Activated naive CD4-positive, alpha-beta T cell treated with anti-CD3 and anti-CD28 coated beads, Interleukin-2, amount 10 ng/mL, durations not matched to agents 7 days and 5 days (primary cell): ENCODE measurements at regions not wholly inside any gene's neighbourhood (a gene's known extent, or its start where the extent isn't known, plus 50 kb on each side); places are given as distances from the start of the nearest gene placed in this dataset.

ENCODE experiments used
- CTCF ChIA-PET: fragments of 350-600 bp; sonication (Branson Sonifier 250); formaldehyde crosslinking; loops from one replicate; lab custom pipeline; 2021; ENCODE audit warnings: antibody characterized with exemption; lab: Charles Lee
- DNase-seq: peaks from one replicate; pipeline ENCODE4 v3.0.0-alpha.2; 2020
- H3K27ac Mint-ChIP-seq: one replicate; pipeline ENCODE4 v1.8.0; 2021; ENCODE audit warnings: mild to moderate bottlenecking, moderate library complexity, mixed read lengths
- H3K27me3 Mint-ChIP-seq: one replicate; pipeline ENCODE4 v1.8.0; 2021; ENCODE audit warnings: mild to moderate bottlenecking, mixed read lengths
- H3K36me3 Mint-ChIP-seq: one replicate; pipeline ENCODE4 v1.8.0; 2021; ENCODE audit warnings: mixed read lengths
- H3K4me1 Mint-ChIP-seq: one replicate; pipeline ENCODE4 v1.8.0; 2021; ENCODE audit warnings: mixed read lengths
- H3K4me3 Mint-ChIP-seq: one replicate; pipeline ENCODE4 v1.8.0; 2021; ENCODE audit warnings: mild to moderate bottlenecking, moderate library complexity, mixed read lengths
- H3K9me3 Mint-ChIP-seq: one replicate; pipeline ENCODE4 v1.8.0; 2021; ENCODE audit warnings: mixed read lengths

- no peaks in the 10 kb centered on the region for H3K27me3 Mint-ChIP-seq
- no peak for DNase-seq
- no peak overlapping the region for H3K27ac Mint-ChIP-seq
- no peaks in the 10 kb centered on the region for H3K36me3 Mint-ChIP-seq
- H3K9me3 Mint-ChIP-seq, result no peaks in the 10 kb centered on the region
- CTCF ChIA-PET, result no interaction called here
- H3K4me3 Mint-ChIP-seq, result no peak overlapping the region
- no peaks in the 10 kb centered on the region for H3K4me1 Mint-ChIP-seq
Observed at GRCh38 chr13:89749888-89750287, 1597.6 kb upstream of the MIR17HG start.

- Mint-ChIP-seq H3K4me3 (no peak overlapping the region), H3K27ac (no peak overlapping the region), H3K27me3 (no peaks in the 10 kb centered on the region), H3K36me3 (no peaks in the 10 kb centered on the region), H3K9me3 (no peaks in the 10 kb centered on the region), H3K4me1 (no peaks in the 10 kb centered on the region)
- CTCF ChIA-PET, result no interaction called here
- DNase-seq, result no peak
Observed at GRCh38 chr13:89750371-89750770, 1597.1 kb upstream of the MIR17HG start.

- H3K4me1 Mint-ChIP-seq, result no peaks in the 10 kb centered on the region
- CTCF ChIA-PET, result no interaction called here
- no peak overlapping the region for H3K27ac Mint-ChIP-seq
- H3K4me3 Mint-ChIP-seq, result no peak overlapping the region
- H3K27me3 Mint-ChIP-seq, result no peaks in the 10 kb centered on the region
- H3K36me3 Mint-ChIP-seq, result no peaks in the 10 kb centered on the region
- DNase-seq, result no peak
- peaks cover 3% of the 10 kb centered on the region for H3K9me3 Mint-ChIP-seq
Observed at GRCh38 chr13:89751432-89751930, 1596.0 kb upstream of the MIR17HG start.

- Mint-ChIP-seq H3K36me3 (no peaks in the 10 kb centered on the region), H3K27me3 (no peaks in the 10 kb centered on the region), H3K27ac (no peak overlapping the region), H3K4me3 (no peak overlapping the region), H3K4me1 (no peaks in the 10 kb centered on the region), H3K9me3 (peaks cover 3% of the 10 kb centered on the region)
- no peak for DNase-seq
- CTCF ChIA-PET, result no interaction called here
Observed at GRCh38 chr13:89752394-89752793, 1595.1 kb upstream of the MIR17HG start.

GRCh38 chr13:89755729-89756492 is 1591.6 kb upstream of the MIR17HG start:
- no peak overlapping the region for H3K27ac Mint-ChIP-seq
- CTCF ChIA-PET, result no interaction called here
- H3K36me3 Mint-ChIP-seq, result no peaks in the 10 kb centered on the region
- H3K27me3 Mint-ChIP-seq, result no peaks in the 10 kb centered on the region
- no peak for DNase-seq
- H3K9me3 Mint-ChIP-seq, result peaks cover 3% of the 10 kb centered on the region
- no peak overlapping the region for H3K4me3 Mint-ChIP-seq
- H3K4me1 Mint-ChIP-seq, result no peaks in the 10 kb centered on the region

GRCh38 chr13:89763005-89763404 is 1584.5 kb upstream of the MIR17HG start:
- CTCF ChIA-PET, result no interaction called here
- no peak for DNase-seq
- no peaks in the 10 kb centered on the region for H3K36me3 Mint-ChIP-seq
- H3K27me3 Mint-ChIP-seq, result no peaks in the 10 kb centered on the region
- H3K4me3 Mint-ChIP-seq, result no peak overlapping the region
- no peak overlapping the region for H3K27ac Mint-ChIP-seq
- H3K4me1 Mint-ChIP-seq, result no peaks in the 10 kb centered on the region
- H3K9me3 Mint-ChIP-seq, result peaks cover 4% of the 10 kb centered on the region

GRCh38 chr13:89783221-89783755 is 1564.2 kb upstream of the MIR17HG start:
- Mint-ChIP-seq H3K4me3 (no peak overlapping the region), H3K4me1 (no peaks in the 10 kb centered on the region), H3K9me3 (peaks cover 3% of the 10 kb centered on the region), H3K36me3 (no peaks in the 10 kb centered on the region), H3K27ac (no peak overlapping the region), H3K27me3 (no peaks in the 10 kb centered on the region)
- DNase-seq, result no peak
- CTCF ChIA-PET, result no interaction called here

- Mint-ChIP-seq H3K4me3 (no peak overlapping the region), H3K27me3 (no peaks in the 10 kb centered on the region), H3K27ac (no peak overlapping the region), H3K36me3 (no peaks in the 10 kb centered on the region), H3K9me3 (peaks cover 5% of the 10 kb centered on the region), H3K4me1 (no peaks in the 10 kb centered on the region)
- no peak for DNase-seq
- CTCF ChIA-PET, result no interaction called here
Observed at GRCh38 chr13:89784161-89784809, 1563.2 kb upstream of the MIR17HG start.

GRCh38 chr13:89786531-89786930 is 1561.0 kb upstream of the MIR17HG start:
- CTCF ChIA-PET, result no interaction called here
- H3K4me3 Mint-ChIP-seq, result no peak overlapping the region

GRCh38 chr13:89790696-89791095 is 1556.8 kb upstream of the MIR17HG start:
- no peaks in the 10 kb centered on the region for H3K27me3 Mint-ChIP-seq
- H3K27ac Mint-ChIP-seq, result no peak overlapping the region
- CTCF ChIA-PET, result no interaction called here
- H3K4me1 Mint-ChIP-seq, result no peaks in the 10 kb centered on the region
- DNase-seq, result no peak
- H3K4me3 Mint-ChIP-seq, result no peak overlapping the region
- peaks cover 2% of the 10 kb centered on the region for H3K9me3 Mint-ChIP-seq
- no peaks in the 10 kb centered on the region for H3K36me3 Mint-ChIP-seq

More at GRCh38 chr13:89786531-89786930, 1561.0 kb upstream of the MIR17HG start:
- Mint-ChIP-seq H3K36me3 (no peaks in the 10 kb centered on the region), H3K27me3 (no peaks in the 10 kb centered on the region), H3K4me1 (no peaks in the 10 kb centered on the region), H3K9me3 (peaks cover 2% of the 10 kb centered on the region), H3K27ac (no peak overlapping the region)
- no peak for DNase-seq

GRCh38 chr13:89791971-89792630 is 1555.4 kb upstream of the MIR17HG start:
- H3K9me3 Mint-ChIP-seq, result peaks cover 2% of the 10 kb centered on the region
- no peaks in the 10 kb centered on the region for H3K36me3 Mint-ChIP-seq
- no peak overlapping the region for H3K27ac Mint-ChIP-seq
- CTCF ChIA-PET, result no interaction called here
- H3K4me3 Mint-ChIP-seq, result no peak overlapping the region
- H3K4me1 Mint-ChIP-seq, result no peaks in the 10 kb centered on the region
- no peaks in the 10 kb centered on the region for H3K27me3 Mint-ChIP-seq
- DNase-seq, result no peak

GRCh38 chr13:89796196-89796595 is 1551.3 kb upstream of the MIR17HG start:
- Mint-ChIP-seq H3K4me1 (no peaks in the 10 kb centered on the region), H3K9me3 (peaks cover 5% of the 10 kb centered on the region), H3K4me3 (no peak overlapping the region), H3K27ac (no peak overlapping the region), H3K36me3 (no peaks in the 10 kb centered on the region), H3K27me3 (no peaks in the 10 kb centered on the region)
- CTCF ChIA-PET, result no interaction called here
- DNase-seq, result no peak

GRCh38 chr13:89803839-89804238 is 1543.6 kb upstream of the MIR17HG start:
- H3K27ac Mint-ChIP-seq, result no peak overlapping the region
- no peak for DNase-seq
- no peaks in the 10 kb centered on the region for H3K4me1 Mint-ChIP-seq
- H3K36me3 Mint-ChIP-seq, result no peaks in the 10 kb centered on the region
- no peaks in the 10 kb centered on the region for H3K27me3 Mint-ChIP-seq
- H3K9me3 Mint-ChIP-seq, result peaks cover 7% of the 10 kb centered on the region
- CTCF ChIA-PET, result no interaction called here
- H3K4me3 Mint-ChIP-seq, result no peak overlapping the region

- Mint-ChIP-seq H3K27ac (no peak overlapping the region), H3K4me3 (no peak overlapping the region), H3K36me3 (no peaks in the 10 kb centered on the region), H3K4me1 (no peaks in the 10 kb centered on the region), H3K27me3 (no peaks in the 10 kb centered on the region), H3K9me3 (peaks cover 2% of the 10 kb centered on the region)
- CTCF ChIA-PET, result no interaction called here
- no peak for DNase-seq
Observed at GRCh38 chr13:89806594-89806993, 1540.9 kb upstream of the MIR17HG start.
